ENCODE measurements at regions not wholly inside any gene's neighbourhood (a gene's known extent, or its start where the extent isn't known, plus 50 kb on each side); places are given as distances from the start of the nearest gene placed in this dataset.

DNA sequence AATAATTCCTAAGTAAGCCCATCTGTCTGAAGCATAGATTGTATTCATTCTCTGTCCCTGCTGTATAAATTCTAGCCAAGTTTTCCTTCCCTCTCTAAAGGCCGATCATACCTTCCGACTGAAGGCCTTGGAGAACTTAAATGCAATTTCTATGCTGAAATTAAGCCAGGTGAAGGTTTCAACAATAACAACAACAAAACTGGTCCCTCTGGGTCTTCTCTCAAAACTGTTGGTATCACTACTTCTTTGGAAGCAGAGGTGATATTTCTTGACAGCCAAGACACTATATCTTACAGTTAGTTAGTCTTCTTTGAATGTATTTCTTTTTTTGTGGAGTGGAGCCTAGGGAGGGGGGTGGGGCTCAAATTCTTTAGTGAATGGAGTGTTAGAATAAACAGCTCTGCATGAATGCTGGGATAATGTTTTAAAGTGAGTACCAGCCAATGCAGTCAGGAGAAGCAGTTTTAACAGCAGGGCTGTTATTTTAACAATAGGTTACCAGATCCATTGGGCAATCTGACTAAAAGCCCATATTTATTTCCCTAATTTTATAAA lies 508.9 kb downstream of the EBF1 start:
- TF ChIP-seq CTCF (IDR thresholded peaks at IDR 0.05; ENCODE audit: poor library complexity) (no peak), EZH2phosphoT487 (IDR thresholded peaks at IDR 0.05; ENCODE audit: low read depth, severe bottlenecking, unreplicated experiment) (no peak)
